ENCODE measurements at regions not wholly inside any gene's neighbourhood (a gene's known extent, or its start where the extent isn't known, plus 50 kb on each side); places are given as distances from the start of the nearest gene placed in this dataset.

DNA sequence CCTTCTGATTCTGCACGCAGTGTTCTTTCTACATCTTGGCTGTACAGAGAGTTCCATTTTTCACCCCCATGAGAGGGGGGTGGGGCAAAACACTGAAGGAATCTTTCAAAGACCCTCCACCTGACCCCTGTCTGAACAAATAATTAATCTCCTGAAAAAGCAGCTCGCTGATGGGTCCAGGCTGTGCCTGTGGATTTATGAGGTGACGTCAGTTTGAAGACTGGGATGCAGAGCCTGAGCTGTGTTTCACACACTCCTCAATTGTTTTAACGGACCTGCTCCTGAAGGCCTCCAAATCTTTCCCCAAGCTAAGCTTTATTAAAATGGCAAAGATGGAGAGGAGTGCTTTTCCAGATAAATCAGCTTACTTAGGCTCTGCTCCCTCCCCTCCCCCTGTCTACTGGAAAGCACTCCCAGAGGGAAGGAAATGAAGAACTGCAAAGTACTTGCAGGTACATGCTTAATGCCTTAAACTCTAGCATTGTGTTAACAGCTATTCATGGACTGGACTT lies 390.2 kb upstream of the TNP1 start:
- TF ChIP-seq, protein P1, sequence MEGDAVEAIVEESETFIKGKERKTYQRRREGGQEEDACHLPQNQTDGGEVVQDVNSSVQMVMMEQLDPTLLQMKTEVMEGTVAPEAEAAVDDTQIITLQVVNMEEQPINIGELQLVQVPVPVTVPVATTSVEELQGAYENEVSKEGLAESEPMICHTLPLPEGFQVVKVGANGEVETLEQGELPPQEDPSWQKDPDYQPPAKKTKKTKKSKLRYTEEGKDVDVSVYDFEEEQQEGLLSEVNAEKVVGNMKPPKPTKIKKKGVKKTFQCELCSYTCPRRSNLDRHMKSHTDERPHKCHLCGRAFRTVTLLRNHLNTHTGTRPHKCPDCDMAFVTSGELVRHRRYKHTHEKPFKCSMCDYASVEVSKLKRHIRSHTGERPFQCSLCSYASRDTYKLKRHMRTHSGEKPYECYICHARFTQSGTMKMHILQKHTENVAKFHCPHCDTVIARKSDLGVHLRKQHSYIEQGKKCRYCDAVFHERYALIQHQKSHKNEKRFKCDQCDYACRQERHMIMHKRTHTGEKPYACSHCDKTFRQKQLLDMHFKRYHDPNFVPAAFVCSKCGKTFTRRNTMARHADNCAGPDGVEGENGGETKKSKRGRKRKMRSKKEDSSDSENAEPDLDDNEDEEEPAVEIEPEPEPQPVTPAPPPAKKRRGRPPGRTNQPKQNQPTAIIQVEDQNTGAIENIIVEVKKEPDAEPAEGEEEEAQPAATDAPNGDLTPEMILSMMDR (IDR thresholded peaks at IDR 0.05) = no peak
- TF ChIP-seq POLR2AphosphoS5 (IDR thresholded peaks at IDR 0.05) = peak; percentile 30 to 41
- TF ChIP-seq EP300 (IDR thresholded peaks at IDR 0.05) = peak in 2 of 4 donors; percentile 78 to 86
